H1 (cell line): ENCODE measurements at regions not wholly inside any gene's neighbourhood (a gene's known extent, or its start where the extent isn't known, plus 50 kb on each side); places are given as distances from the start of the nearest gene placed in this dataset.

Source experiments
- BRCA1 ChIP-seq: IDR thresholded peaks from 2 replicates; pipeline ENCODE4 v1.6.1; 2012; ENCODE audit warnings: low read depth, low read length, improper control_type of control experiment
- CEBPB ChIP-seq: IDR thresholded peaks from 2 replicates; pipeline ENCODE4 v1.6.1; 2012; ENCODE audit warnings: low read depth, low read length
- CHD2 ChIP-seq: IDR thresholded peaks from 2 replicates; pipeline ENCODE4 v1.6.1; 2012; ENCODE audit warnings: low read length, improper control_type of control experiment
- CHD7 ChIP-seq: fragments of 300-600 bp; sonication (generic); IDR thresholded peaks from 2 replicates; pipeline ENCODE4 v1.7.1; 2012; ENCODE audit warnings: low read length, moderate library complexity, mild to moderate bottlenecking, inconsistent platforms; ENCODE audit not compliant: insufficient replicate concordance
- CTBP2 ChIP-seq: IDR thresholded peaks from 2 replicates; pipeline ENCODE4 v1.7.0; 2011; ENCODE audit warnings: borderline replicate concordance, mild to moderate bottlenecking, moderate library complexity, mixed read lengths, low read length; ENCODE audit not compliant: insufficient read depth, insufficient read length
- EZH2 ChIP-seq: fragments of 200-600 bp; sonication (generic); IDR thresholded peaks from 2 replicates; pipeline ENCODE4 v1.7.1; 2012; ENCODE audit warnings: low read depth, mild to moderate bottlenecking, moderate library complexity, low read length, inconsistent platforms; ENCODE audit not compliant: severe bottlenecking
- NANOG ChIP-seq: IDR thresholded peaks from 2 replicates; pipeline ENCODE4 v1.6.1; 2011; ENCODE audit warnings: low read length, low read depth, mild to moderate bottlenecking, inconsistent platforms; ENCODE audit not compliant: insufficient read depth, poor library complexity, severe bottlenecking
- POLR2A ChIP-seq, 2 experiments: IDR thresholded peaks; 1 replicate in 1 of 2; 2 replicates in 1 of 2; pipeline ENCODE4 v1.6.1; 2011; ENCODE audit warnings: low read depth in 2 of 2, low read length in 2 of 2, mild to moderate bottlenecking in 2 of 2; ENCODE audit errors: control extremely low read depth in 1 of 2
- SP4 ChIP-seq: IDR thresholded peaks from 2 replicates; pipeline ENCODE4 v1.6.1; 2012; ENCODE audit warnings: low read length, inconsistent platforms
- TF ChIP-seq, protein P1 (sequence below): IDR thresholded peaks from 2 replicates; pipeline ENCODE4 v1.6.1; 2011; ENCODE audit warnings: low read length, improper control_type of control experiment

DNA sequence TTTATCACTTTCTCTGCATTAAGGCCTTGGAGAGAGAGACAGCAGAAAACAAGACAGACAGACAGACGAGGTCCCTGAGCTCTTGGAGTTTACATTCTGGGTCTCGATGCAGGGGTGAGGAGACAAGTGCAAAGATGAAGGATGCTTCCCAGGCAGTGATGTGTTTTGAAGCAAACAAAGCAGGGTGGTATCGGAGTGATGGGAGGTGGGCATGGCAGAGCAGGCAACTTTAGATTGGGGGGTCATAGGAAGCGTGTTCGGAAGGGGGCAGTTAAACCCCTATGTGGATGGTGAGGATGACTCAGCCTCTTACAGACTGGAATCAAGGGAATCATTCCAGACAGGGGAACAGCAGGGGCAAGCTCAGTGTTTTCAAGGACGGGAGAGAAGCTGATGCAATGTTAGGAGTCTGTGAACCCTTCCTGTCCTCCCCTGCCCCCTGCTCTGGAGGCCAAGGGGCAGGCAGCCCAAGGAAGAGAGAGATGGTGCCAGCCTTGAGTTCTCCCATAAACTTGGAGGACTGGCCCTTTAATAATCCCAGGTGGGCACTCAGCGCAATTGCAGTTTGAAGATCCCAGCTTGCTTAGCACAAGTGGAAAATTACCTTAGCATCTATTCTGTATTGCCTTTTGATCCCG is 180.2 kb downstream of the CHST1 start (continued):
- TF ChIP-seq CHD7 (no peak), CEBPB (no peak), SP4 (no peak), CTBP2 (no peak), CHD2 (no peak), NANOG (no peak), EZH2 (no peak), POLR2A (IDR thresholded peaks at IDR 0.05; ENCODE audit: control extremely low read depth in 1 of 2, low read depth in 2 of 2, low read length in 2 of 2) (no peak), BRCA1 (no peak)
- TF ChIP-seq, protein P1, sequence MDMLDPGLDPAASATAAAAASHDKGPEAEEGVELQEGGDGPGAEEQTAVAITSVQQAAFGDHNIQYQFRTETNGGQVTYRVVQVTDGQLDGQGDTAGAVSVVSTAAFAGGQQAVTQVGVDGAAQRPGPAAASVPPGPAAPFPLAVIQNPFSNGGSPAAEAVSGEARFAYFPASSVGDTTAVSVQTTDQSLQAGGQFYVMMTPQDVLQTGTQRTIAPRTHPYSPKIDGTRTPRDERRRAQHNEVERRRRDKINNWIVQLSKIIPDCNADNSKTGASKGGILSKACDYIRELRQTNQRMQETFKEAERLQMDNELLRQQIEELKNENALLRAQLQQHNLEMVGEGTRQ: no peak
- TF ChIP-seq, all 59 proteins: peak for 0
